ENCODE measurements at regions not wholly inside any gene's neighbourhood (a gene's known extent, or its start where the extent isn't known, plus 50 kb on each side); places are given as distances from the start of the nearest gene placed in this dataset.

DNA sequence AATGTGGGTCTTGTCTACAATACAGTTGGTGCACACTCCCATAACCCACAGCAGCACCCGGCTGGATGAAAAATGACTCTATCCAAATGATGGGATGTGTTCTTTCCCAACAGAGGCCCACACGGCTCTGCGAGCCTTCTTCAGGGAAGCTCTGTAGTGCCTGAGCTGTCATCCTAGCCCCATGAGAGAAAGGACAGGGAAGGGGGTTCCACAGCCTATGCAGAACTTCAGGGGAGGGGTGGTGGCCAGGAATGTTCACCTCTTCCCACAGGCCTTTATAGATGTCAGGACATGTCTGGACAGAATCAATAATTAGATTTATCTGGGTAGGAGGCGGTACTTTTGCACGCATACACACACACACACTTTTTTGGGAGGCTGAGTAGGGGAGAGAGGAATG, 109.0 kb downstream of the JCAD start:
- TF ChIP-seq, protein P1, sequence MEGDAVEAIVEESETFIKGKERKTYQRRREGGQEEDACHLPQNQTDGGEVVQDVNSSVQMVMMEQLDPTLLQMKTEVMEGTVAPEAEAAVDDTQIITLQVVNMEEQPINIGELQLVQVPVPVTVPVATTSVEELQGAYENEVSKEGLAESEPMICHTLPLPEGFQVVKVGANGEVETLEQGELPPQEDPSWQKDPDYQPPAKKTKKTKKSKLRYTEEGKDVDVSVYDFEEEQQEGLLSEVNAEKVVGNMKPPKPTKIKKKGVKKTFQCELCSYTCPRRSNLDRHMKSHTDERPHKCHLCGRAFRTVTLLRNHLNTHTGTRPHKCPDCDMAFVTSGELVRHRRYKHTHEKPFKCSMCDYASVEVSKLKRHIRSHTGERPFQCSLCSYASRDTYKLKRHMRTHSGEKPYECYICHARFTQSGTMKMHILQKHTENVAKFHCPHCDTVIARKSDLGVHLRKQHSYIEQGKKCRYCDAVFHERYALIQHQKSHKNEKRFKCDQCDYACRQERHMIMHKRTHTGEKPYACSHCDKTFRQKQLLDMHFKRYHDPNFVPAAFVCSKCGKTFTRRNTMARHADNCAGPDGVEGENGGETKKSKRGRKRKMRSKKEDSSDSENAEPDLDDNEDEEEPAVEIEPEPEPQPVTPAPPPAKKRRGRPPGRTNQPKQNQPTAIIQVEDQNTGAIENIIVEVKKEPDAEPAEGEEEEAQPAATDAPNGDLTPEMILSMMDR (IDR thresholded peaks at IDR 0.05; ENCODE audit: extremely low read depth in 1 of 2, insufficient read depth in 1 of 2, low read depth in 1 of 2, low read length in 2 of 2): no peak
- TF ChIP-seq POLR2AphosphoS5 (IDR thresholded peaks at IDR 0.05; ENCODE audit: insufficient read depth, low read depth, low read length) (no peak), POLR2A (IDR thresholded peaks at IDR 0.05; ENCODE audit: low read depth, low read length) (no peak), GATA2 (IDR thresholded peaks at IDR 0.05; ENCODE audit: insufficient read depth, insufficient read length, low read depth, low read length) (no peak), EZH2 (IDR thresholded peaks at IDR 0.05; ENCODE audit: borderline replicate concordance, low read depth, low read length, severe bottlenecking) (no peak), FOS (IDR thresholded peaks at IDR 0.05; ENCODE audit: borderline replicate concordance, insufficient read depth, low read length) (no peak), JUN (IDR thresholded peaks at IDR 0.05; ENCODE audit: borderline replicate concordance, insufficient read depth, insufficient read length, low read depth) (no peak)
- TF ChIP-seq, protein P2, sequence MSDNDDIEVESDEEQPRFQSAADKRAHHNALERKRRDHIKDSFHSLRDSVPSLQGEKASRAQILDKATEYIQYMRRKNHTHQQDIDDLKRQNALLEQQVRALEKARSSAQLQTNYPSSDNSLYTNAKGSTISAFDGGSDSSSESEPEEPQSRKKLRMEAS (IDR thresholded peaks at IDR 0.05; ENCODE audit: insufficient read depth, insufficient read length): no peak

Data from endothelial cell of umbilical vein (primary cell).